B cell (primary cell): ENCODE measurements at regions not wholly inside any gene's neighbourhood (a gene's known extent, or its start where the extent isn't known, plus 50 kb on each side); places are given as distances from the start of the nearest gene placed in this dataset.

ENCODE experiments used
- CTCF ChIP-seq: fragments of 200-600 bp; IDR thresholded peaks from one replicate; pipeline ENCODE4 v1.8.0; 2022; ENCODE audit warnings: antibody characterized with exemption, mild to moderate bottlenecking
- EZH2 ChIP-seq: IDR thresholded peaks from 2 replicates; pipeline ENCODE4 v1.6.1; 2012; ENCODE audit warnings: borderline replicate concordance, low read depth, mild to moderate bottlenecking, moderate library complexity, low read length; ENCODE audit not compliant: insufficient read depth, poor library complexity, severe bottlenecking

GRCh38 chr13:107736170-107736569, 479.2 kb downstream of the LIG4 start:
- no peak for TF ChIP-seq CTCF
- no peak for TF ChIP-seq EZH2
